SKM-1 treated with dmso at 0.1 percent for 144 hours (cell line): ENCODE measurements at regions not wholly inside any gene's neighbourhood (a gene's known extent, or its start where the extent isn't known, plus 50 kb on each side); places are given as distances from the start of the nearest gene placed in this dataset.

Experiments used
- DNase-seq: peaks from one replicate; lab custom pipeline; 2025; ENCODE audit not compliant: unreplicated experiment; lab: John Stamatoyannopoulos, UW

GRCh38 chr5:58911270-58911669 lies 328.4 kb downstream of the RAB3C start:
- DNase-seq: no peak

GRCh38 chr5:58912116-58912515 lies 329.2 kb downstream of the RAB3C start:
- peak; percentile 25 for DNase-seq

- DNase-seq: no peak
Measured at GRCh38 chr5:58913406-58913990, 330.6 kb downstream of the RAB3C start.

GRCh38 chr5:58918021-58918729 lies 335.3 kb downstream of the RAB3C start:
- no peak for DNase-seq
